GM12875 (cell line): ENCODE measurements at regions not wholly inside any gene's neighbourhood (a gene's known extent, or its start where the extent isn't known, plus 50 kb on each side); places are given as distances from the start of the nearest gene placed in this dataset.

ENCODE experiments used
- H3K4me3 ChIP-seq: one replicate; pipeline ENCODE4 v1.5.1; 2011; ENCODE audit warnings: low read depth, low read length, control low read depth
- CTCF ChIP-seq: IDR thresholded peaks from 2 replicates; pipeline ENCODE4 v1.5.1; 2011; ENCODE audit warnings: low read depth, mild to moderate bottlenecking, control low read depth, inconsistent platforms, low read length, moderate library complexity, borderline replicate concordance; ENCODE audit not compliant: insufficient read depth

- no peak overlapping the region for H3K4me3 ChIP-seq
- no peak for TF ChIP-seq CTCF
Measured at GRCh38 chr1:192713921-192714320, 78.0 kb downstream of the RGS13 start.

GRCh38 chr1:192724670-192725069 is 84.2 kb upstream of the RGS2 start:
- no peak overlapping the region for H3K4me3 ChIP-seq

GRCh38 chr1:192726820-192727504 is 81.9 kb upstream of the RGS2 start:
- no peak overlapping the region for H3K4me3 ChIP-seq
- no peak for TF ChIP-seq CTCF

More at GRCh38 chr1:192724670-192725069, 84.2 kb upstream of the RGS2 start:
- TF ChIP-seq CTCF, result no peak

- no peak for TF ChIP-seq CTCF
- no peak overlapping the region for H3K4me3 ChIP-seq
Measured at GRCh38 chr1:192729500-192729899, 79.3 kb upstream of the RGS2 start.

- no peak overlapping the region for H3K4me3 ChIP-seq
- no peak for TF ChIP-seq CTCF
Measured at GRCh38 chr1:192730198-192730597, 78.6 kb upstream of the RGS2 start.

- 0 out of 2 replicates have a peak, but pooled peaks have one; percentile 7 for TF ChIP-seq CTCF
- H3K4me3 ChIP-seq, result no peak overlapping the region
Measured at GRCh38 chr1:192732787-192733186, 76.1 kb upstream of the RGS2 start.

- no peak for TF ChIP-seq CTCF
- H3K4me3 ChIP-seq, result no peak overlapping the region
Measured at GRCh38 chr1:192735298-192735915, 73.4 kb upstream of the RGS2 start.
